ENCODE measurements at regions not wholly inside any gene's neighbourhood (a gene's known extent, or its start where the extent isn't known, plus 50 kb on each side); places are given as distances from the start of the nearest gene placed in this dataset.

GRCh38 chr7:10672186-10672585 lies 301.5 kb upstream of the PHF14 start:
- Histone ChIP-seq H3K79me2 (ENCODE audit: insufficient read depth, low read length) (no peaks in the 10 kb centered on the region), H3K9ac (ENCODE audit: low read length) (no peak overlapping the region), H3K36me3 (ENCODE audit: control insufficient read depth in 1 of 2, insufficient read depth in 2 of 2, low read length in 2 of 2) (no peaks in the 10 kb centered on the region), H3K27me3 (ENCODE audit: insufficient read depth, low read length) (no peaks in the 10 kb centered on the region), H3K9me3 (ENCODE audit: control insufficient read depth in 1 of 2, insufficient read depth in 1 of 2, low read depth in 1 of 2, low read length in 2 of 2) (no peaks in the 10 kb centered on the region), H3K9me2 (ENCODE audit: insufficient read depth) (no peaks in the 10 kb centered on the region), H3K4me1 (ENCODE audit: control insufficient read depth in 1 of 2, insufficient read depth in 2 of 2, low read length in 2 of 2) (no peaks in the 10 kb centered on the region), H3K4me3 (replicated peaks in 1 of 2; ENCODE audit: low read depth in 1 of 2, low read length in 2 of 2) (no peak overlapping the region), H3K4me2 (ENCODE audit: low read length) (no peak overlapping the region), H4K20me1 (ENCODE audit: insufficient read depth) (no peaks in the 10 kb centered on the region), H2AFZ (ENCODE audit: low read depth, low read length, poor library complexity, severe bottlenecking) (no peak overlapping the region), H3K27ac (ENCODE audit: low read depth, low read length) (no peak overlapping the region)
- ATAC-seq (no peak), DNase-seq (ENCODE audit: low read depth, low spot score) (no peak)
- BruUV-seq (replicated peaks) = no TSS peak
- RAD21 ChIA-PET (ENCODE audit: low non-redundant PET in 1 of 2, low total read pairs in 2 of 2, uncharacterized antibody in 2 of 2, unreplicated experiment in 2 of 2) = no interaction called here
- POLR2A ChIA-PET = no interaction called here
- CTCF ChIA-PET = no interaction called here
- intact Hi-C loops (cut with micrococcal nuclease) = no loop called here
- TF ChIP-seq SRF (IDR thresholded peaks at IDR 0.05; ENCODE audit: low read depth) = no peak
- TF ChIP-seq CEBPB (IDR thresholded peaks at IDR 0.05; ENCODE audit: low read depth) = no peak
- no peak for TF ChIP-seq POLR2AphosphoS5 (IDR thresholded peaks at IDR 0.05; ENCODE audit: low read depth, low read length)
- no peak for TF ChIP-seq REST (IDR thresholded peaks at IDR 0.05; ENCODE audit: low read depth)
- no peak for TF ChIP-seq FOSL1 (IDR thresholded peaks at IDR 0.05; ENCODE audit: low read depth)
- TF ChIP-seq ZFX (IDR thresholded peaks at IDR 0.05) = no peak
- TF ChIP-seq CBX3 (IDR thresholded peaks at IDR 0.05; ENCODE audit: low read depth) = no peak
- TF ChIP-seq POLR2A (IDR thresholded peaks at IDR 0.05; ENCODE audit: borderline replicate concordance, extremely low read depth, insufficient read depth, insufficient read length) = no peak
- TF ChIP-seq CTCF (IDR thresholded peaks at IDR 0.05 in 2 of 3, conservative IDR thresholded peaks at IDR 0.05 in 1 of 3; ENCODE audit: borderline replicate concordance in 1 of 3, insufficient read depth in 1 of 3, low read depth in 2 of 3, low read length in 2 of 3) = no peak
- TF ChIP-seq EGR1 (IDR thresholded peaks at IDR 0.05; ENCODE audit: low read depth) = no peak
- TF ChIP-seq ELF1 (IDR thresholded peaks at IDR 0.05; ENCODE audit: borderline replicate concordance, low read depth) = no peak
- TF ChIP-seq SP1 (IDR thresholded peaks at IDR 0.05; ENCODE audit: low read depth) = no peak
- TF ChIP-seq RAD21 (IDR thresholded peaks at IDR 0.05; ENCODE audit: low read depth) = no peak
- no peak for TF ChIP-seq ATF3 (IDR thresholded peaks at IDR 0.05)
- no peak for TF ChIP-seq JUND (IDR thresholded peaks at IDR 0.05)
- TF ChIP-seq MAX (IDR thresholded peaks at IDR 0.05) = no peak
